ENCODE measurements at regions not wholly inside any gene's neighbourhood (a gene's known extent, or its start where the extent isn't known, plus 50 kb on each side); places are given as distances from the start of the nearest gene placed in this dataset.

- Histone ChIP-seq H3K27me3 (no peaks in the 10 kb centered on the region), H3K9me3 (ENCODE audit: low read depth) (no peaks in the 10 kb centered on the region), H3K79me2 (ENCODE audit: low read depth) (no peaks in the 10 kb centered on the region), H3K4me2 (no peak overlapping the region), H3K36me3 (no peaks in the 10 kb centered on the region), H3K9ac (no peak overlapping the region), H2AFZ (replicated peaks) (no peak overlapping the region), H3F3A (ENCODE audit: low read depth) (no peaks in the 10 kb centered on the region), H4K20me1 (ENCODE audit: low read depth) (no peaks in the 10 kb centered on the region), H3K27ac (no peak overlapping the region), H3K4me3 (no peak overlapping the region), H3K4me1 (no peaks in the 10 kb centered on the region)
- H3K4me1 Mint-ChIP-seq, result peaks cover 29% of the 10 kb centered on the region
- H3K4me3 Mint-ChIP-seq, result no peak overlapping the region
- H3K27me3 Mint-ChIP-seq (ENCODE audit: insufficient read depth, low read depth), result peaks cover 3% of the 10 kb centered on the region
- H3K9me3 Mint-ChIP-seq, result peaks cover 8% of the 10 kb centered on the region
- DNase-seq (ENCODE audit: low spot score), result no peak
- TF ChIP-seq EZH2 (IDR thresholded peaks at IDR 0.05) (no peak), EZH2phosphoT487 (IDR thresholded peaks at IDR 0.05) (no peak)
- no peaks in the 10 kb centered on the region for H3K36me3 Mint-ChIP-seq
- H3K27ac Mint-ChIP-seq, result no peak overlapping the region
Observed at GRCh38 chr1:98452162-98452561, 209.4 kb upstream of the SNX7 start.

GRCh38 chr1:98441281-98441680 is 220.2 kb upstream of the SNX7 start:
- Histone ChIP-seq H3K79me2 (ENCODE audit: low read depth) (no peaks in the 10 kb centered on the region), H3K9ac (no peak overlapping the region), H3K27ac (no peak overlapping the region), H4K20me1 (ENCODE audit: low read depth) (no peaks in the 10 kb centered on the region), H3K4me3 (no peak overlapping the region), H3K4me1 (no peaks in the 10 kb centered on the region), H3K36me3 (no peaks in the 10 kb centered on the region), H3K27me3 (no peaks in the 10 kb centered on the region), H3K9me3 (ENCODE audit: low read depth) (no peaks in the 10 kb centered on the region), H3K4me2 (no peak overlapping the region), H2AFZ (replicated peaks) (no peak overlapping the region), H3F3A (ENCODE audit: low read depth) (no peaks in the 10 kb centered on the region)
- no peak for DNase-seq (ENCODE audit: low spot score)
- Mint-ChIP-seq H3K36me3 (no peaks in the 10 kb centered on the region), H3K9me3 (no peaks in the 10 kb centered on the region), H3K4me1 (peaks cover 4% of the 10 kb centered on the region), H3K27ac (no peak overlapping the region), H3K27me3 (ENCODE audit: insufficient read depth, low read depth) (no peaks in the 10 kb centered on the region), H3K4me3 (no peak overlapping the region)
- TF ChIP-seq CTCF (IDR thresholded peaks at IDR 0.05), result no peak

GRCh38 chr1:98439471-98439870 is 222.1 kb upstream of the SNX7 start:
- H3K27me3 Mint-ChIP-seq (ENCODE audit: insufficient read depth, low read depth), result no peaks in the 10 kb centered on the region
- no peaks in the 10 kb centered on the region for H3K9me3 Mint-ChIP-seq
- H3K9me3 ChIP-seq (ENCODE audit: low read depth), result no peaks in the 10 kb centered on the region
- no peak overlapping the region for H3K4me2 ChIP-seq
- no peak overlapping the region for H3K9ac ChIP-seq
- H3K4me3 ChIP-seq, result no peak overlapping the region
- no peak overlapping the region for H3K27ac Mint-ChIP-seq
- H4K20me1 ChIP-seq (ENCODE audit: low read depth), result no peaks in the 10 kb centered on the region
- no peaks in the 10 kb centered on the region for H3K79me2 ChIP-seq (ENCODE audit: low read depth)
- no peak overlapping the region for H2AFZ ChIP-seq (replicated peaks)
- no peaks in the 10 kb centered on the region for H3K36me3 Mint-ChIP-seq
- no peak for TF ChIP-seq EZH2phosphoT487 (IDR thresholded peaks at IDR 0.05)
- TF ChIP-seq CTCF (IDR thresholded peaks at IDR 0.05), result no peak
- TF ChIP-seq EZH2 (IDR thresholded peaks at IDR 0.05), result no peak
- no peaks in the 10 kb centered on the region for H3K4me1 ChIP-seq
- no peak for DNase-seq (ENCODE audit: low spot score)
- H3K27ac ChIP-seq, result no peak overlapping the region
- H3K4me1 Mint-ChIP-seq, result peaks cover 4% of the 10 kb centered on the region
- no peak overlapping the region for H3K4me3 Mint-ChIP-seq
- H3F3A ChIP-seq (ENCODE audit: low read depth), result no peaks in the 10 kb centered on the region
- H3K27me3 ChIP-seq, result no peaks in the 10 kb centered on the region
- H3K36me3 ChIP-seq, result no peaks in the 10 kb centered on the region

- H3K27ac Mint-ChIP-seq, result no peak overlapping the region
- H3K4me3 ChIP-seq, result no peak overlapping the region
- no peak overlapping the region for H3K4me2 ChIP-seq
- H3K9me3 ChIP-seq (ENCODE audit: low read depth), result no peaks in the 10 kb centered on the region
- H3K79me2 ChIP-seq (ENCODE audit: low read depth), result no peaks in the 10 kb centered on the region
- no peak overlapping the region for H2AFZ ChIP-seq (replicated peaks)
- H3K27ac ChIP-seq, result no peak overlapping the region
- no peaks in the 10 kb centered on the region for H4K20me1 ChIP-seq (ENCODE audit: low read depth)
- no peaks in the 10 kb centered on the region for H3K27me3 Mint-ChIP-seq (ENCODE audit: insufficient read depth, low read depth)
- H3K4me1 Mint-ChIP-seq, result peaks cover 4% of the 10 kb centered on the region
- H3F3A ChIP-seq (ENCODE audit: low read depth), result no peaks in the 10 kb centered on the region
- no peak overlapping the region for H3K4me3 Mint-ChIP-seq
- H3K4me1 ChIP-seq, result no peaks in the 10 kb centered on the region
- no peaks in the 10 kb centered on the region for H3K36me3 ChIP-seq
- no peak for DNase-seq (ENCODE audit: low spot score)
- TF ChIP-seq CTCF (IDR thresholded peaks at IDR 0.05) (no peak), EZH2 (IDR thresholded peaks at IDR 0.05) (no peak), EZH2phosphoT487 (IDR thresholded peaks at IDR 0.05) (no peak)
- H3K9ac ChIP-seq, result no peak overlapping the region
- H3K36me3 Mint-ChIP-seq, result no peaks in the 10 kb centered on the region
- H3K27me3 ChIP-seq, result no peaks in the 10 kb centered on the region
- H3K9me3 Mint-ChIP-seq, result no peaks in the 10 kb centered on the region
Observed at GRCh38 chr1:98437540-98437939, 224.0 kb upstream of the SNX7 start.

All from neural progenitor cell (in vitro differentiated cells).